IPS-11a (cell line): ENCODE measurements at regions not wholly inside any gene's neighbourhood (a gene's known extent, or its start where the extent isn't known, plus 50 kb on each side); places are given as distances from the start of the nearest gene placed in this dataset.

Experiments used
- H3K4me3 ChIP-seq: one replicate; pipeline ENCODE4 v1.5.1; 2013; ENCODE audit warnings: low read depth, low read length, control low read depth

DNA sequence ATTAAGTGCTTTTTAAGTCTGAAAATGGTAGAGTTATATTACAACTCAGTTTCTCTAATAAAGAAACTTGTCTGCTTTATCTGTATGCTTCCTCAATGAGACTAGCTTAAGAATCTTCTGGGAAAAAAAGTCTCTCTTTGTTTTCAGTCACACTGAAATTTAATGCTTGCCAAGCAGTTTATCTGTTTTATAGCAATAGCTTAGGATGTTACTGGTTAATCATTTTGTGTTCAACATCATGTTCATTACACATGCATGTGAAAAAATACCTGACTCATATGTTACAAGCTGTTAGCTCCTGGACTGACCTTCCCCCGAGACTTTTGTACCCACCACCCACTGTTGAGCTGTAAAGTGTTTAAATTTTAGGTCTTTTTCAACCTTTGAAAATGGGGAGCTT is 706.2 kb upstream of the CBLB start:
- no peak overlapping the region for H3K4me3 ChIP-seq

GRCh38 chr3:106577241-106577640 is 708.4 kb upstream of the CBLB start:
- no peak overlapping the region for H3K4me3 ChIP-seq

DNA sequence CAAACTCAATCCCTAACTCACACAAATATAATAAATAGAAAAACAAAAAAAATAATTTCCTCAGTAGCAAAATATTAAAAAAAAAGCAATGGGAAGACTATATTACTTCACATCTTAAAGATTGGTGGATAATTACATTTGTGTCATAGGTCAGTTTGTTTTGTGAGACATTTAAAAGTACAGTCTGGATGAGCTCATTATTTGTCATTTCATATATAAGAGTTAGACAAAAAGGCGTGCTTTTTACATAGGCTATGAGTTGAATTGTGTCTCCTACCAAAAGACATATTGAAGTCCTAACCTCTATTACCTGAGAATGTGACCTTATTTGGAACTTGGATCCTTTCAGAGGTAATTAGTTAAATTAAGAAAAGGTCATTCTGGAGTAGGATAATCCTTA is 710.1 kb upstream of the CBLB start:
- H3K4me3 ChIP-seq = no peak overlapping the region

- no peak overlapping the region for H3K4me3 ChIP-seq
Measured at GRCh38 chr3:106582151-106582550, 713.3 kb upstream of the CBLB start.

DNA sequence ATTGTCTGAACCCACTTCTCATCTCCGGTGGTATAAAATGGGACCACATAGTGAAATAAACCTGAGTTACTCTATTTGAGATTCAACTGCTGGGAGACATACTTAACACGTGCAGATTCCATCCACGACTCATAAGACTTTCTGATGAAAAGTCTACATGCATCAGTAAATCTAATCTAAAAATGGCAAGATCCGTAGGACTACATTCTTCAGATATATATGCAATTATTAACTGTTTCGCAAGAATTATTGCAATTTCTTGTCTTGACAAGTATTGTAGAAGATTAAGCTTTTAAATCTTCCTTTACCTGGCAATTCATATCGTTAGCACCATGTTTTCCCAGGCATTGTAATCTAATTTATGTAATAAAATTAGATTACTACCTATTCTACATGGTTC is 718.7 kb upstream of the CBLB start:
- no peak overlapping the region for H3K4me3 ChIP-seq

DNA sequence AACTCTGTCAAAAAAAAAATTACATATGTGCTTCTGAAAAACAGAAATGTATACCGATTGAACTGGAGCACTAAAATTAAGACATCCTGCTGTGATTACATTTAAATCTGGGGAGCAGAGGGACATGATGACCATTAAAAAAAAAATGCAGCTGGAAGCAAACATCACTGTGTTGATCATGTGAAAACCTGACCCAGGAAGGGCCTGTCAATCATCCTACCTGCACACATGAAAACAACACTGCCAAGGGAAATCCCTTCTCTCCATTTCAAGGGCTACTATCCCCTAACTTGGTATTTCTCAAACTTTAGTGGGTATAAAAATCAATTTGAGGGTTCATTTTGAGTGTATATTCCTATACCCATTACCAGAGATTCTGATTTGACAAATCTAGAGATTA is 719.9 kb upstream of the CBLB start:
- no peak overlapping the region for H3K4me3 ChIP-seq

- no peak overlapping the region for H3K4me3 ChIP-seq
Measured at GRCh38 chr3:106589311-106589942, 720.6 kb upstream of the CBLB start.

GRCh38 chr3:106590216-106590615 is 721.4 kb upstream of the CBLB start:
- H3K4me3 ChIP-seq = no peak overlapping the region

- H3K4me3 ChIP-seq = no peak overlapping the region
Measured at GRCh38 chr3:106593381-106593780, 724.6 kb upstream of the CBLB start.

- H3K4me3 ChIP-seq = no peak overlapping the region
Measured at GRCh38 chr3:106609666-106610301, 741.0 kb upstream of the CBLB start.

GRCh38 chr3:106610362-106610959 is 741.6 kb upstream of the CBLB start:
- no peak overlapping the region for H3K4me3 ChIP-seq

GRCh38 chr3:106611116-106611515 is 742.3 kb upstream of the CBLB start:
- no peak overlapping the region for H3K4me3 ChIP-seq

DNA sequence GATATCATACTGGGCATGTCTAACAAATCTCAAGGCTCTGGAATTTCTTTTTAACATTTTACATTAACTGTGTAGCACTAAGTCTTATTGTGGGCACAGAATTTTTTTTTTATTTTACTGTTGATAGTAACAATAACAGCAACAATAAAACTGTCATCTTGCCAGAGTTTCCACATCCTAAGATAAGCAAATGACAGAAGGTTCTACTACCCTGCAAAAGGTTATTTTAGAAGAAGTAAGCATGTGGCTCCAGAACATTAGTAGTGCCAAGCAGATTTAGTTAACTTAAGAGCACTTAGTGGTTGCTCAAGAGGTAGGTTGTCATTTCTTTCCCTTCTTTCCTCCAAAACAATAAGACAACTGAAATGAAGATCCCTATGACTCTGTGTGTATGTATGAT is 743.0 kb upstream of the CBLB start:
- H3K4me3 ChIP-seq = no peak overlapping the region

DNA sequence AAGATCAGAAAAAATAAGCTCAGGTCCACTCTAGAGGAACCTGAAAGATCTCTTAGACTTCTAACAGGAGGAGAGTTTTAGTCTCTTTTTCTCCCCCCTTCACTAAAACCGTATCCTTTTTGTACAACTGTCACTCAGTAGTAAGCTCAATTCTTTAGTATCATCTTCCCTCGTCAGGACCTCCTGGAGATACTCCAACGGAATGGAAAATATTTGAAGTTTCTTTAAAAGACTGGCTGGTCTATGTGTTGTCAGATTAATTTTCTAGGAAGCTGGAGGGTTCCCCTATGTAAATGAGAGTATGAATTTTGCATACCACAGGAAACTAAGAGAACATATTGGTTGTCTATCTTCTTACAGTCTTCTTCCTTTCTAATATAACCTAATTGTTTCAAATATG is 747.7 kb upstream of the CBLB start:
- no peak overlapping the region for H3K4me3 ChIP-seq

DNA sequence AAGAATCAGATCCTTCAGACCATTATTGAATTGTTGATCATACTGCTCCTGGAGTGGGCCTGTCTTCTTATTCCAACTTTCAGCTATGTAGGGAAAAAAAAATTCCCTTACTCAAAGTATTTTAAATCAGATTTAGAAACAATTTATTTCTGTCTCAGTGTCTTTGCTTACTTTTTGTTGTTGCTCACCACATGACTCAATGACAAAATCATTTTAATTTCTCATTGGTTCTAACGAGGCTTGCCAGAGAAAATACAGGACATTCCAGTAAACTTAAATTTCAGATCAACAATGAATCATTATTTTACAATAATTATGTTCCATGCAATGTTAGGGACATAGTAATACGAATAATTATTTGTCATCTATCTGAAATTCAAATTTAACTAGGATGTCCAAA is 748.5 kb upstream of the CBLB start:
- H3K4me3 ChIP-seq = no peak overlapping the region

DNA sequence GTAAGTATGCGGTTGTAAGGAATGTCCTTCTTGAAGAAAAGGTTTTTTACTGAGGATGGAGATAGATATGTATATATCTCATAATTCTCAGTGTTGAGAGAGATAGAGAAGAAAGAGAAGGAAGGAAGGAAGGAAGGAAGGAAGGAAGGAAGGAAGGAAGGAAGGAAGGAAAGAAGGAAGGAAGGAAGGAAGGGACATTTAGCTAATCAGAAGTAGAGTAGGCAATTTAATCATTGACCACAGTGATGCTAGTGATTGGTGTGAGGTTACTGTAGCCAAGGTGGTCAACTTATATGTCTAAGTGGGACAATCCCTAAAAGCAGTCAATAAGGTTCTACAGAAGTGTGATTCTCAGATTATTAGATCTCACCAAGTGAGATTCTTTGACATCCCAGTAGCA is 751.8 kb upstream of the CBLB start:
- H3K4me3 ChIP-seq = no peak overlapping the region

GRCh38 chr3:106624154-106624553 is 753.1 kb upstream of the CCDC54 start:
- H3K4me3 ChIP-seq = no peak overlapping the region

DNA sequence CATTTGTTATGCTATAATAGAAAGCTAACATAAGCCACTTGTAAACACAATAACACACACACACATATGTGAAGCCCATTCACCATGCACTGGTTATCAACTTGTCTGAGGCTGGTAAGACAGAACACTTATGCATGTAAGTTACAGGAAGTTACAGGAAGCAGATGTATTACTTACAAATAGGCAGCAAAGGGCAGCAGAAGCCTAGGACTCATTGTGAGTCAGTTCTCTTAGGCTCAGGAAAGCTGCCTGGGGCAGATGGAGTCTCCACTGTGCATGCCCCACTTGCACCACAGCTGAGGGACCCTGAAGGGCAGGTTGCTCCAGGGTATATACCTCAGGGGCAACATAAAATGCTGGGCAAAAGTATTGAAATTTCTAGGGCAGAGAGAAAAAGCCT is 748.8 kb upstream of the CCDC54 start:
- no peak overlapping the region for H3K4me3 ChIP-seq

DNA sequence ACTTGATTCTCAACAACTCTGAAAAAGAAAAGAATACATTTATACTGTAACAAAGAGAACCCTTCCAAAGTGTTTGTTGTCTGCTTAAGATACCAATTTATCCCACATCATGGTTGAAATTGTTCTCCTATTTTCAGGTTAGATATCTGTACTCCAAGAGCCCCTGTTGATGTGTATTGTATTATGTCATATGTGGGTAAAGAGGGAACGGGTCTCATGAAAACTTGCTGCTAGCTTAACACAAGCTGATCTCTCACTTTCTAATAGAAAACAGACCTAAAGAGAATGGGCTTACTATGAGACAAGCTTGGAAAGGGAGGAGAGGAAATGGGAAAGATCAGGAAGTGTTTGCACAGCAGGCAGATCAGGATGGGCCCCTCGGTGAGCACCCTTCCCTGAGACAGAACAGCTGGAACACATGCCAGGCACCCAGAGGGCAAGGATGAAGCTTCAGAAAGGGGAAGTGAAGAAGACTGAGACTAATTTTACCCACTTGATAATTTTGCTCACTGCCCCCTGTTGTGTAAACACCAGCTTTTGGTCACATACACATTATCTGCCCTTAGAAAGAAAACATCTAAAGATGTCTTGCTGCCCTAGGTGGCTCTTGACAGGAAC is 747.9 kb upstream of the CCDC54 start:
- H3K4me3 ChIP-seq = no peak overlapping the region

- H3K4me3 ChIP-seq = no peak overlapping the region
Measured at GRCh38 chr3:106631373-106632108, 745.7 kb upstream of the CCDC54 start.

DNA sequence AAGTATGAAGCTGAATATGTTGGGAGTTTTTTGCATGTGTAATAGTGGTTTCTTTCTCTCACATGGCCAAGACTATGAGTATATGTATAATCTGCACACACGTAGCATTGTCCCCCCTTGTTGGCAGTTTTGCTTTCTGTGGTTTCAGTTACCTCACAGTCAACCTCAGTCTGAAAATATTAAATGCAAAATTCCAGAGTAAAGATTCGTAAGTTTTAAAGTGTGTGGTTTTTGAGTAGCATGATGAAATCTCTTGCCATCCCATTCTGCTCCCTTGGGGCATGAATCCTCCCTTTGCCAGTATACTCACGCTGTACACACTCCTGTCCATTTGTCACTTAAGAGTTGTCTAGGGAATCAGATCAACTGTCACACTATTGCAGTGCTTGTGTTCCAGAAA is 742.0 kb upstream of the CCDC54 start:
- no peak overlapping the region for H3K4me3 ChIP-seq

GRCh38 chr3:106635826-106636225 is 741.4 kb upstream of the CCDC54 start:
- H3K4me3 ChIP-seq = no peak overlapping the region
